Smooth muscle cell (in vitro differentiated cells): ENCODE measurements at regions not wholly inside any gene's neighbourhood (a gene's known extent, or its start where the extent isn't known, plus 50 kb on each side); places are given as distances from the start of the nearest gene placed in this dataset.

Experiments used
- DNase-seq: peaks from one replicate; lab custom pipeline; 2025; ENCODE audit not compliant: unreplicated experiment; lab: John Stamatoyannopoulos, UW
- H2AFZ ChIP-seq: fragments of 200-600 bp; sonication (generic); 2 replicates; pipeline ENCODE4 v1.6.0; 2016; ENCODE audit warnings: antibody characterized with exemption, low read depth, mild to moderate bottlenecking
- H3F3A ChIP-seq: fragments of 200-600 bp; sonication (generic); 2 replicates; pipeline ENCODE4 v1.6.0; 2017; ENCODE audit warnings: antibody characterized with exemption, low read depth
- H3K27ac ChIP-seq: fragments of 200-600 bp; sonication (generic); 2 replicates; pipeline ENCODE4 v1.5.1; 2016; ENCODE audit warnings: low read depth, mild to moderate bottlenecking
- H3K27me3 ChIP-seq: fragments of 200-600 bp; sonication (generic); 2 replicates; pipeline ENCODE4 v1.6.1; 2016; ENCODE audit warnings: low read depth, mild to moderate bottlenecking
- H3K36me3 ChIP-seq: fragments of 200-600 bp; sonication (generic); 2 replicates; pipeline ENCODE4 v1.5.1; 2016; ENCODE audit warnings: low read depth
- H3K4me1 ChIP-seq: fragments of 200-600 bp; sonication (generic); 2 replicates; pipeline ENCODE4 v1.5.1; 2016; ENCODE audit warnings: low read depth
- H3K4me2 ChIP-seq: fragments of 200-600 bp; sonication (generic); 2 replicates; pipeline ENCODE4 v1.6.0; 2016; ENCODE audit warnings: mild to moderate bottlenecking
- H3K4me3 ChIP-seq: fragments of 200-600 bp; sonication (generic); 2 replicates; pipeline ENCODE4 v1.5.1; 2016; ENCODE audit warnings: mild to moderate bottlenecking
- H3K79me2 ChIP-seq: fragments of 200-600 bp; sonication (generic); 2 replicates; pipeline ENCODE4 v1.6.0; 2016; ENCODE audit warnings: low read depth, mild to moderate bottlenecking
- H3K9ac ChIP-seq: fragments of 200-600 bp; sonication (generic); 2 replicates; pipeline ENCODE4 v1.6.0; 2016; ENCODE audit warnings: low read depth
- H3K9me3 ChIP-seq: fragments of 200-600 bp; sonication (generic); replicated peaks from 2 replicates; pipeline ENCODE4 v1.5.1; 2016; ENCODE audit warnings: low read depth
- H4K20me1 ChIP-seq: fragments of 200-600 bp; sonication (generic); 2 replicates; pipeline ENCODE4 v1.6.0; 2016; ENCODE audit warnings: low read depth
- WGBS: methylation state at CpG from one replicate; pipeline ENCODE4 v1.1.7; 2016; ENCODE audit warnings: low lambda C conversion rate; 5-methylcytosine and 5-hydroxymethylcytosine counted together
- TF ChIP-seq, protein P1 (sequence below): fragments of 200-600 bp; sonication (generic); IDR thresholded peaks from 2 replicates; pipeline ENCODE4 v1.5.1; 2017; ENCODE audit warnings: borderline replicate concordance, mild to moderate bottlenecking, antibody characterized with exemption; ENCODE audit not compliant: insufficient read depth, poor library complexity, severe bottlenecking

GRCh38 chr4:108384544-108384943 is 215.8 kb upstream of the LEF1 start:
- Histone ChIP-seq H3K27ac (no peak overlapping the region), H3K4me2 (no peak overlapping the region), H4K20me1 (no peaks in the 10 kb centered on the region), H3K27me3 (no peaks in the 10 kb centered on the region), H3K79me2 (no peaks in the 10 kb centered on the region), H2AFZ (peak overlapping the region; percentile 34), H3K9ac (no peak overlapping the region), H3K36me3 (no peaks in the 10 kb centered on the region), H3K4me3 (no peak overlapping the region), H3K4me1 (no peaks in the 10 kb centered on the region), H3K9me3 (no peaks in the 10 kb centered on the region), H3F3A (no peaks in the 10 kb centered on the region)
- TF ChIP-seq, protein P1, sequence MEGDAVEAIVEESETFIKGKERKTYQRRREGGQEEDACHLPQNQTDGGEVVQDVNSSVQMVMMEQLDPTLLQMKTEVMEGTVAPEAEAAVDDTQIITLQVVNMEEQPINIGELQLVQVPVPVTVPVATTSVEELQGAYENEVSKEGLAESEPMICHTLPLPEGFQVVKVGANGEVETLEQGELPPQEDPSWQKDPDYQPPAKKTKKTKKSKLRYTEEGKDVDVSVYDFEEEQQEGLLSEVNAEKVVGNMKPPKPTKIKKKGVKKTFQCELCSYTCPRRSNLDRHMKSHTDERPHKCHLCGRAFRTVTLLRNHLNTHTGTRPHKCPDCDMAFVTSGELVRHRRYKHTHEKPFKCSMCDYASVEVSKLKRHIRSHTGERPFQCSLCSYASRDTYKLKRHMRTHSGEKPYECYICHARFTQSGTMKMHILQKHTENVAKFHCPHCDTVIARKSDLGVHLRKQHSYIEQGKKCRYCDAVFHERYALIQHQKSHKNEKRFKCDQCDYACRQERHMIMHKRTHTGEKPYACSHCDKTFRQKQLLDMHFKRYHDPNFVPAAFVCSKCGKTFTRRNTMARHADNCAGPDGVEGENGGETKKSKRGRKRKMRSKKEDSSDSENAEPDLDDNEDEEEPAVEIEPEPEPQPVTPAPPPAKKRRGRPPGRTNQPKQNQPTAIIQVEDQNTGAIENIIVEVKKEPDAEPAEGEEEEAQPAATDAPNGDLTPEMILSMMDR = no peak
- 90% methylated on average over 1 of the region's 1 CpG for WGBS
- no peak for DNase-seq

- 76% methylated on average over 4 of the region's 4 CpGs for WGBS
- Histone ChIP-seq H3K4me2 (no peak overlapping the region), H2AFZ (no peak overlapping the region), H3K79me2 (no peaks in the 10 kb centered on the region), H3K27ac (no peak overlapping the region), H3K4me3 (no peak overlapping the region), H3K36me3 (no peaks in the 10 kb centered on the region), H3K27me3 (no peaks in the 10 kb centered on the region), H3K4me1 (no peaks in the 10 kb centered on the region), H3K9me3 (no peaks in the 10 kb centered on the region), H3K9ac (no peak overlapping the region), H4K20me1 (no peaks in the 10 kb centered on the region), H3F3A (no peaks in the 10 kb centered on the region)
- TF ChIP-seq, protein P1 = no peak
- no peak for DNase-seq
Observed at GRCh38 chr4:108383157-108383556, 214.4 kb upstream of the LEF1 start.

DNA sequence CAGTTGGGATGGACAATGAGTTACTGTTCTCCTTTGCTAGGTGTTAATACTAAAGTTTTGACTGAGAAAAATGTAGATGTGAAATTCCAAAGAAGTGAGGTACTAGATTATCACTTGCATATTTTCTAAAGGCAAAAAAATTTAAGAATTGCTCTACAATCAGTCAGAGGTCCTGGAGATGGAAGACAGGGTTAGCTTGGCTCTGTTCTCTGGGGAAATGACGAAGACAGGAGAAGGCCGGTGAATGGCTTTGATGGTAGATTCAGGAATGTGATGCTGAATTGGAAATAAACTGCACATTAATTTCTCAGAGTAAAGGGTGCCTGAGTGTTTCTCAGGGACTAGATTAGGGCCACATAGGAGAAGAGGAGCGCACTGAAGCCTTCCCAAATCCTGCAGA is 214.0 kb upstream of the LEF1 start:
- WGBS = 96% methylated on average over 3 of the region's 3 CpGs
- DNase-seq = no peak
- Histone ChIP-seq H3F3A (no peaks in the 10 kb centered on the region), H3K4me1 (no peaks in the 10 kb centered on the region), H3K9ac (no peak overlapping the region), H3K27me3 (no peaks in the 10 kb centered on the region), H3K4me2 (no peak overlapping the region), H4K20me1 (no peaks in the 10 kb centered on the region), H3K9me3 (no peaks in the 10 kb centered on the region), H3K36me3 (no peaks in the 10 kb centered on the region), H3K4me3 (no peak overlapping the region), H3K79me2 (no peaks in the 10 kb centered on the region), H3K27ac (no peak overlapping the region), H2AFZ (no peak overlapping the region)
- TF ChIP-seq, protein P1 = no peak

GRCh38 chr4:108378164-108378563 is 209.4 kb upstream of the LEF1 start:
- Histone ChIP-seq H3K27me3 (no peaks in the 10 kb centered on the region), H2AFZ (no peak overlapping the region), H4K20me1 (no peaks in the 10 kb centered on the region), H3K4me1 (no peaks in the 10 kb centered on the region), H3F3A (no peaks in the 10 kb centered on the region), H3K9ac (no peak overlapping the region), H3K36me3 (no peaks in the 10 kb centered on the region), H3K79me2 (no peaks in the 10 kb centered on the region), H3K27ac (no peak overlapping the region), H3K9me3 (no peaks in the 10 kb centered on the region), H3K4me3 (no peak overlapping the region), H3K4me2 (no peak overlapping the region)
- TF ChIP-seq, protein P1 = no peak
- no peak for DNase-seq
- WGBS = 86% methylated on average over 6 of the region's 6 CpGs
